ENCODE measurements at regions not wholly inside any gene's neighbourhood (a gene's known extent, or its start where the extent isn't known, plus 50 kb on each side); places are given as distances from the start of the nearest gene placed in this dataset.
"Not testable (repeated sequence)": the region's sequence is repeated elsewhere in the genome, so short reads cannot be mapped to it uniquely, and the experiment has no call there.

- in situ Hi-C loops (cut with MboI; ENCODE audit: low sequenced_read_pairs), result no loop called here
- Histone ChIP-seq H3K9me3 (no peaks in the 10 kb centered on the region), H3K27me3 (ENCODE audit: low read depth) (no peaks in the 10 kb centered on the region), H3K36me3 (replicated peaks) (no peaks in the 10 kb centered on the region), H3K4me1 (no peaks in the 10 kb centered on the region), H3K4me3 (no peak overlapping the region)
- no peak for DNase-seq (ENCODE audit: low spot score in 2 of 2)
These were observed 188.2 kb downstream of the DKK1 start for GRCh38 chr10:52502237-52502636.

GRCh38 chr10:52505341-52505740 lies 191.3 kb downstream of the DKK1 start:
- H3K9me3 ChIP-seq, result peaks cover 12% of the 10 kb centered on the region
- in situ Hi-C loops (cut with MboI; ENCODE audit: low sequenced_read_pairs); DNase-seq (ENCODE audit: low spot score in 2 of 2); H3K4me3 ChIP-seq; H3K36me3 ChIP-seq (replicated peaks); H3K27me3 ChIP-seq (ENCODE audit: low read depth); H3K4me1 ChIP-seq: not testable (repeated sequence)

GRCh38 chr10:52514481-52514880 lies 200.4 kb downstream of the DKK1 start:
- DNase-seq (ENCODE audit: low spot score in 2 of 2), result no peak
- Histone ChIP-seq H3K9me3 (peaks cover 4% of the 10 kb centered on the region; the same call in 1 of the 2 replicates), H3K27me3 (ENCODE audit: low read depth) (no peaks in the 10 kb centered on the region), H3K4me3 (no peak overlapping the region), H3K4me1 (peaks cover 11% of the 10 kb centered on the region), H3K36me3 (replicated peaks) (no peaks in the 10 kb centered on the region)
- in situ Hi-C loops (cut with MboI; ENCODE audit: low sequenced_read_pairs), result no loop called here

- Histone ChIP-seq H3K4me1 (peaks cover 11% of the 10 kb centered on the region), H3K27me3 (ENCODE audit: low read depth) (no peaks in the 10 kb centered on the region), H3K4me3 (no peak overlapping the region), H3K9me3 (peaks cover 2% of the 10 kb centered on the region; the same call in 1 of the 2 replicates), H3K36me3 (replicated peaks) (no peaks in the 10 kb centered on the region)
- peak; percentile 69 to 83 for DNase-seq (ENCODE audit: low spot score in 2 of 2)
- in situ Hi-C loops (cut with MboI; ENCODE audit: low sequenced_read_pairs), result no loop called here
These were observed 202.9 kb downstream of the DKK1 start for GRCh38 chr10:52517012-52517411.

GRCh38 chr10:52523696-52524095 lies 209.6 kb downstream of the DKK1 start:
- in situ Hi-C loops (cut with MboI; ENCODE audit: low sequenced_read_pairs), result no loop called here
- no peaks in the 10 kb centered on the region; the same call in 1 of the 2 replicates for H3K36me3 ChIP-seq (replicated peaks)
- H3K9me3 ChIP-seq, result no peaks in the 10 kb centered on the region
- no peaks in the 10 kb centered on the region for H3K27me3 ChIP-seq (ENCODE audit: low read depth)
- H3K4me3 ChIP-seq, result no peak overlapping the region
- no peaks in the 10 kb centered on the region for H3K4me1 ChIP-seq
- no peak for DNase-seq (ENCODE audit: low spot score in 2 of 2)

GRCh38 chr10:52525761-52526160 lies 211.7 kb downstream of the DKK1 start:
- H3K9me3 ChIP-seq, result no peaks in the 10 kb centered on the region
- no peaks in the 10 kb centered on the region for H3K4me1 ChIP-seq
- H3K27me3 ChIP-seq (ENCODE audit: low read depth), result no peaks in the 10 kb centered on the region
- DNase-seq (ENCODE audit: low spot score in 2 of 2), result no peak
- no peaks in the 10 kb centered on the region; the same call in 1 of the 2 replicates for H3K36me3 ChIP-seq (replicated peaks)
- in situ Hi-C loops (cut with MboI; ENCODE audit: low sequenced_read_pairs), result no loop called here
- H3K4me3 ChIP-seq, result no peak overlapping the region

GRCh38 chr10:52526251-52526823 lies 212.3 kb downstream of the DKK1 start:
- H3K9me3 ChIP-seq, result no peaks in the 10 kb centered on the region

GRCh38 chr10:52532650-52533290 lies 218.7 kb downstream of the DKK1 start:
- Histone ChIP-seq H3K27me3 (ENCODE audit: low read depth) (no peaks in the 10 kb centered on the region), H3K36me3 (replicated peaks) (no peaks in the 10 kb centered on the region; the same call in 1 of the 2 replicates), H3K4me1 (no peaks in the 10 kb centered on the region), H3K9me3 (no peaks in the 10 kb centered on the region), H3K4me3 (no peak overlapping the region)
- DNase-seq (ENCODE audit: low spot score in 2 of 2), result no peak
- in situ Hi-C loops (cut with MboI; ENCODE audit: low sequenced_read_pairs), result no loop called here

More at GRCh38 chr10:52526251-52526823, 212.3 kb downstream of the DKK1 start:
- in situ Hi-C loops (cut with MboI; ENCODE audit: low sequenced_read_pairs), result no loop called here
- Histone ChIP-seq H3K4me1 (no peaks in the 10 kb centered on the region), H3K4me3 (no peak overlapping the region), H3K36me3 (replicated peaks) (no peaks in the 10 kb centered on the region; the same call in 1 of the 2 replicates), H3K27me3 (ENCODE audit: low read depth) (no peaks in the 10 kb centered on the region)
- no peak for DNase-seq (ENCODE audit: low spot score in 2 of 2)

- Histone ChIP-seq H3K4me1 (no peaks in the 10 kb centered on the region), H3K4me3 (no peak overlapping the region), H3K9me3 (no peaks in the 10 kb centered on the region), H3K27me3 (ENCODE audit: low read depth) (no peaks in the 10 kb centered on the region), H3K36me3 (replicated peaks) (no peaks in the 10 kb centered on the region)
- in situ Hi-C loops (cut with MboI; ENCODE audit: low sequenced_read_pairs), result no loop called here
- DNase-seq (ENCODE audit: low spot score in 2 of 2), result no peak
These were observed 219.9 kb downstream of the DKK1 start for GRCh38 chr10:52533986-52534385.

GRCh38 chr10:52539463-52539862 lies 225.4 kb downstream of the DKK1 start:
- in situ Hi-C loops (cut with MboI; ENCODE audit: low sequenced_read_pairs), result no loop called here
- no peak for DNase-seq (ENCODE audit: low spot score in 2 of 2)
- Histone ChIP-seq H3K27me3 (ENCODE audit: low read depth) (no peaks in the 10 kb centered on the region), H3K4me1 (no peaks in the 10 kb centered on the region), H3K4me3 (no peak overlapping the region), H3K36me3 (replicated peaks) (no peaks in the 10 kb centered on the region), H3K9me3 (no peaks in the 10 kb centered on the region)

- Histone ChIP-seq H3K4me3 (no peak overlapping the region), H3K4me1 (no peaks in the 10 kb centered on the region), H3K36me3 (replicated peaks) (no peaks in the 10 kb centered on the region), H3K27me3 (ENCODE audit: low read depth) (no peaks in the 10 kb centered on the region), H3K9me3 (no peaks in the 10 kb centered on the region)
- in situ Hi-C loops (cut with MboI; ENCODE audit: low sequenced_read_pairs), result no loop called here
- DNase-seq (ENCODE audit: low spot score in 2 of 2), result no peak
These were observed 226.5 kb downstream of the DKK1 start for GRCh38 chr10:52540479-52540984.

GRCh38 chr10:52541006-52541473 lies 227.0 kb downstream of the DKK1 start:
- in situ Hi-C loops (cut with MboI; ENCODE audit: low sequenced_read_pairs), result no loop called here
- Histone ChIP-seq H3K4me3 (no peak overlapping the region), H3K27me3 (ENCODE audit: low read depth) (no peaks in the 10 kb centered on the region), H3K9me3 (no peaks in the 10 kb centered on the region), H3K4me1 (no peaks in the 10 kb centered on the region), H3K36me3 (replicated peaks) (no peaks in the 10 kb centered on the region)
- DNase-seq (ENCODE audit: low spot score in 2 of 2), result no peak

GRCh38 chr10:52542906-52543305 lies 228.8 kb downstream of the DKK1 start:
- no peaks in the 10 kb centered on the region for H3K27me3 ChIP-seq (ENCODE audit: low read depth)
- no peaks in the 10 kb centered on the region for H3K36me3 ChIP-seq (replicated peaks)
- H3K4me1 ChIP-seq, result no peaks in the 10 kb centered on the region
- H3K9me3 ChIP-seq, result no peaks in the 10 kb centered on the region
- in situ Hi-C loops (cut with MboI; ENCODE audit: low sequenced_read_pairs), result no loop called here
- no peak overlapping the region for H3K4me3 ChIP-seq
- DNase-seq (ENCODE audit: low spot score in 2 of 2), result no peak

- no peaks in the 10 kb centered on the region for H3K36me3 ChIP-seq (replicated peaks)
- no peaks in the 10 kb centered on the region for H3K27me3 ChIP-seq (ENCODE audit: low read depth)
- no peaks in the 10 kb centered on the region for H3K4me1 ChIP-seq
- no peaks in the 10 kb centered on the region for H3K9me3 ChIP-seq
- in situ Hi-C loops (cut with MboI; ENCODE audit: low sequenced_read_pairs), result no loop called here
- no peak overlapping the region for H3K4me3 ChIP-seq
- no peak for DNase-seq (ENCODE audit: low spot score in 2 of 2)
These were observed 221.5 kb downstream of the MBL2 start for GRCh38 chr10:52551046-52551445.
